OCI-LY1 (cell line): ENCODE measurements at regions not wholly inside any gene's neighbourhood (a gene's known extent, or its start where the extent isn't known, plus 50 kb on each side); places are given as distances from the start of the nearest gene placed in this dataset.

ENCODE experiments used
- CTCF ChIP-seq: fragments of 200-600 bp; sonication (generic), shearing (Covaris generic); IDR thresholded peaks from 2 replicates; pipeline ENCODE4 v1.5.1; 2017; ENCODE audit warnings: mild to moderate bottlenecking, antibody characterized with exemption, low read length, moderate library complexity, mixed read lengths
- EZH2 ChIP-seq: fragments of 200-600 bp; sonication (generic), shearing (Covaris generic); IDR thresholded peaks from 2 replicates; pipeline ENCODE4 v1.8.0; 2017; ENCODE audit warnings: borderline replicate concordance, mixed run types, mild to moderate bottlenecking, antibody characterized with exemption, low read length, moderate library complexity, mixed read lengths

GRCh38 chr5:4703931-4704458, 436.1 kb upstream of the ADAMTS16 start:
- TF ChIP-seq CTCF (no peak), EZH2 (no peak)
